ENCODE measurements at regions not wholly inside any gene's neighbourhood (a gene's known extent, or its start where the extent isn't known, plus 50 kb on each side); places are given as distances from the start of the nearest gene placed in this dataset.
"Not testable (repeated sequence)": the region's sequence is repeated elsewhere in the genome, so short reads cannot be mapped to it uniquely, and the experiment has no call there.

- DNase-seq, result no peak
- intact Hi-C loops (cut with DNase I), result no loop called here
These were observed 650.7 kb upstream of the GRID2 start for GRCh38 chr4:91653067-91653466.

DNA sequence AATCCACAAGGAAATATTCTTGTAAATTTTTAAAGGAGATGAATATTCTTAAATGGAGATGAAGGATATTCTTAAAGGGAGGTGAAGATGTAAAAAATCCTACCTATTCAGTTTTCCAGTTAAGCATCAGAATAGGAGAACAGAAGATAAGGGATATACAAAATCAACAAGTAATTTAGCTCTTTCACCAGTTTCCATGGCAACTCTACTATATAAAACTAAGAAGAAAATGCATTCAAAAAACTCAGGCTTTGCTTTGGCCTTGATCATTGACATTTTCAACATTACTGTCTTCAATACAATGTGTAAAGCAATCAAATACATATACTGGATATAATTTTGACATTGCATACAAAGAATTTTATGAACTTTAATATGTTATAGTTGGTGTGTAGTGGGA, 622.7 kb upstream of the GRID2 start:
- DNase-seq, result no peak
- intact Hi-C loops (cut with DNase I), result no loop called here

- intact Hi-C loops (cut with DNase I), result no loop called here
These were observed 622.2 kb upstream of the GRID2 start for GRCh38 chr4:91681544-91681943.

DNA sequence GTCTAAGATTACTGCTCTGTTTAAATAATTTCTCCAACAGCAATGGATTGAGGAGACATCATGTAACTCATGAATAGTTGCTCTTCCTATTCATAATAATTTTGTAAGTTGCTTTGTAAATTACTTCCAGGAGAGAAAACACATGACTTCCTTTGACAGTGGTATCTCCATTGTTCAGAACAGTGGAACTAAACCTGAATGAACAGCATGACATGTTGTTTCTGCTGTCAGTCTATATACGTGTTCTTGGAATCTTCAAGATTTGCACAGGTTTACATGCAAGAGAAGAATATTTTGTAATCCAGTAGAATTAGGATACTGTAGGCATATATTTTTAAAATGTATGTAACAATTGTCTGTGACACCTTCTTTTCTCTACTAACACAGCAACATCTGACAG, 618.8 kb upstream of the GRID2 start:
- no peak for DNase-seq
- intact Hi-C loops (cut with DNase I), result no loop called here

More at GRCh38 chr4:91681544-91681943, 622.2 kb upstream of the GRID2 start:
- DNase-seq, result no peak

DNA sequence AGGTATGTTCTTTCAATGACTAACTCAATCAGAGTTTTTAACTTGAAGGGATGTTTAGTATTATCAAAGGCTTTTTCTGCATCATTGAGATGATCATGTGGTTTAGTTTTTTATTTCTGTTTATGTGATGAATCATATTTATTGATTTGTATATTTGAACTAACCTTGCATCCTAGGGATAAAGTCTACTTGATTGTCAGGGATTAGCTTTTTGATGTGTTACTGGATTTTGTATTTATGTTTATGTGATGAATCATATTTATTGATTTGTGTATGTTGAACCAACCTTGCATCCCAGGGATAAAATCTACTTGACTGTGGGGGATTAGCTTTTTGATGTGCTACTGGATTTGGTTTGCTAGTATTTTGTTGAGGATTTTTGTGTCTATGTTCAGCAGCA, 615.4 kb upstream of the GRID2 start:
- no peak for DNase-seq
- intact Hi-C loops (cut with DNase I), result no loop called here

- intact Hi-C loops (cut with DNase I); DNase-seq: not testable (repeated sequence)
These were observed 604.1 kb upstream of the GRID2 start for GRCh38 chr4:91699691-91700090.

DNA sequence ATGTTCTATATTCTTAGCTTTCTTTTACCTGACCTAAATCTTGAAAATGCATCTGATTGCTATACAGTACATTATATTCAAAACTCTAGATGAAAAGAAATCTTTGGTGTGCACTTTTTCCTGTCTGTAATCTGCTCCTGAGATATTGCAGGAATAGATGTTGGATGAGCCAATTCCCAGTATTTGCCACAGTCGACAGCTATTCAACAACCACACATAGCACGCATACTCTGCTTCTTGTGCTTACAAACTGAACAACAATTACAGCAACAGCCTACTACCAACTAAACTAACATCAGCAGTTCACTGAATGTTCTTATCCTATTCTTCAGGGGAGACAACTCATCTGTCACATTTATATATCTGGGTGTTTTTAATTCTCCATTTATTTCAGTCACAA, 573.9 kb upstream of the GRID2 start:
- DNase-seq, result no peak

DNA sequence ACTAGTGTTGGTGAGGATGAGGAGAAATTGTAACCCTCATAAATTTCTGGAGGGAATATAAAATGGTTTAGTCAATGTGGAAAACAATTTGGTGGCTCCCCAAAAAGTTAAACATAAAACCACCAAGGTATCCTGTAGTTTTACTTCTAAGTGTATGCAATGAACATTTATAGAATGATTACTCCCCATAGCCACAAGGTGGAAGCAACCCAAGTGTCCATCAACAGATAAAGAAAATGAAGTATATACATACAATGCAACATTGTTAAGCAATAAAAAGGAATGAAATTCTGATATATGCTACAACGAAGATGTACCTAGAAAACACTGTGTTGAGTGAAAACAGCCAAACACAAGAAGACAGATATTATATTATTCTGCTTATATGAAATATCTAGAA, 569.1 kb upstream of the GRID2 start:
- no peak for DNase-seq
- intact Hi-C loops (cut with DNase I), result no loop called here

More for the DNA sequence above, 573.9 kb upstream of the GRID2 start:
- intact Hi-C loops (cut with DNase I), result no loop called here

DNA sequence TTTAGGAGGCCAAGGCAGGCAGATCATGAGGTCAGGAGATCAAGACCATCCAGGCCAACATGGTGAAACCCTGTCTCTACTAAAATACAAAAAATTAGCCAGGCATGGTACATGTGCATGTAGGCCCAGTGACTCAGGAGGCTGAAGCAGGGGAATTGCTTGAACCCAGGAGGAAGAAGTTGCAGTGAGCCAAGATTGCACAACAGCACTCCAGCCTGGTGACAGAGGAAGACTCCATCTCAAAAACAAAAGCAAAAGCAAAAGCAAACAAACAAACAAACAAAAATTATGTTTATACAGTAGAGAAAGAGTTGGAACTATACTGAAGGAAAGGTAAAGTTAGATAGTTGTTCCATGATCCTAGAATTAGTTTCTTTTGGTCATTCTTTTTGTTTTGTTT, 564.9 kb upstream of the GRID2 start:
- DNase-seq; intact Hi-C loops (cut with DNase I): not testable (repeated sequence)

GRCh38 chr4:91746551-91746950, 557.2 kb upstream of the GRID2 start:
- intact Hi-C loops (cut with DNase I), result no loop called here

GRCh38 chr4:91751961-91752360, 551.8 kb upstream of the GRID2 start:
- DNase-seq, result no peak
- intact Hi-C loops (cut with DNase I), result no loop called here

More at GRCh38 chr4:91746551-91746950, 557.2 kb upstream of the GRID2 start:
- DNase-seq, result no peak

DNA sequence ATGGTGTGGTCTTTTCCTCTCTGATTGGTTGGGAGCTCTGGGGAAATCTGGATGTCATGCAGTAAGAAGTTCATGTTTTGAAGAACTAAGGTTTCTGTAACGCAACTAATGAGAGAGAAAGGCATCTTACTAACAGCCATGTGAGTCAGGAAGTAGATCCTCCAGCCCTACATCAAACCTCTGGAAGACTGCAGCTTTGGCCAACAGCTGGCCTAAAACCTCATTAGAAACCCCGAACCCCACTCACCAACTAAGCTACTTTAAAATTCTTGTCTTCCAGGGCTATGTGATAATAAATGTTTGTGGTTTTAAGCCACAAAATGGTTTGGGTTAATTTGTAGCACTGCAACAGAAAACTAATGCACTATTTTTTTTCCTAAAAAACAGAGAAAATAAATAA, 549.0 kb upstream of the GRID2 start:
- no peak for DNase-seq
- intact Hi-C loops (cut with DNase I), result no loop called here

DNA sequence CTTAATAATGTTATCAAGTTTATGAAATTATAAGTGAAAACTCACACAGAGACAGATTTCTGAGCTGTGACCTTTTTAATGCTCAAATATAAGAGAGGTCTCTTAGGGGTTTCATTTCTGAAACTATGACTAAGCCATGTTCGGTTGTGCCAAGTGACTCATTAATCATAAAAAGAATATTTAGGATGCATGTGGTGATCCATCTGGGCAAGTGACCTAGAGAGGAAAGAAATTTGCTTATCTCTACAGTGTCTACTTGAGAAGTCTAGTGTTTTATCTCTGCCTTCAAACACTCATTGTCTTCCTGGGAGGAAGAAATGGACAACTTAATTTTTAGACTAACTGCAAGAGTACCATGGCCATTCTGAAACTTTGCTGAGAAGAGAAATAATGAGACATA, 545.3 kb upstream of the GRID2 start:
- intact Hi-C loops (cut with DNase I), result no loop called here
- DNase-seq, result no peak

- no peak for DNase-seq
- intact Hi-C loops (cut with DNase I), result no loop called here
These were observed 539.7 kb upstream of the GRID2 start for GRCh38 chr4:91764085-91764484.

DNA sequence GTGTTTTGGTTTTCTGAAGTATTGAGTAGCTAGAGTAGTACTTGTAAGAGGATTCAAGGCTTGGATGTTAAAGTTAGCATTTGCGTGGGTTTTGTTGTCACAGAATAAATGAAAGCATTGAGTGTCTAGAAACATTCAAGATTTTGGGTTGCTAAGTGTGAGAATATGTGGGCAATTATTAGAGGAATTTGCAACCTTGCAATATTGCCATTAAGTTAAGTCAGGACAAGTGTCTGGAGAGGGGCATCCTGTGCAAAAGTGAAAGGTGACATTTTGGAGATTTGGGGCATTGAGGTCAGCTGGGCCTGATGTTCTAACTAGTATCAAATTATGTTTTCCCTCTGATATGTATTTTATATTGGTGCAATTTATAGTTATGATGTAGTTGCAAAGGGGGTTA, 533.9 kb upstream of the GRID2 start:
- intact Hi-C loops (cut with DNase I), result no loop called here
- DNase-seq, result no peak

DNA sequence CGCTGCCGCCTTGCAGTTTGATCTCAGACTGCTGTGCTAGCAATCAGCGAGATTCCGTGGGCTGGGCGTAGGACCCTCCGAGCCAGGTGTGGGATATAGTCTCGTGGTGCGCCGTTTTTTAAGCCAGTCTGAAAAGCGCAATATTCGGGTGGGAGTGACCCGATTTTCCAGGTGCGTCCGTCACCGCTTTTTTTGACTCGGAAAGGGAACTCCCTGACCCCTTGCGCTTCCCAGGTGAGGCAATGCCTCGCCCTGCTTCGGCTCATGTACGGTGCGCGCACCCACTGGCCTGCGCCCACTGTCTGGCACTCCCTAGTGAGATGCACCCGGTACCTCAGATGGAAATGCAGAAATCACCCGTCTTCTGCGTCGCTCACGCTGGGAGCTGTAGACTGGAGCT, 512.1 kb upstream of the GRID2 start:
- DNase-seq, result peak in 12 of 42 donors; percentile 1 to 31 (median 10)

GRCh38 chr4:91795947-91796346, 507.8 kb upstream of the GRID2 start:
- no peak for DNase-seq
- intact Hi-C loops (cut with DNase I), result no loop called here

More for the DNA sequence above, 512.1 kb upstream of the GRID2 start:
- intact Hi-C loops (cut with DNase I), result not testable (repeated sequence)

- no peak for DNase-seq
- intact Hi-C loops (cut with DNase I), result no loop called here
These were observed 491.4 kb upstream of the GRID2 start for GRCh38 chr4:91812319-91812718.

GRCh38 chr4:91824773-91825172, 479.0 kb upstream of the GRID2 start:
- no peak for DNase-seq
- intact Hi-C loops (cut with DNase I), result no loop called here

DNA sequence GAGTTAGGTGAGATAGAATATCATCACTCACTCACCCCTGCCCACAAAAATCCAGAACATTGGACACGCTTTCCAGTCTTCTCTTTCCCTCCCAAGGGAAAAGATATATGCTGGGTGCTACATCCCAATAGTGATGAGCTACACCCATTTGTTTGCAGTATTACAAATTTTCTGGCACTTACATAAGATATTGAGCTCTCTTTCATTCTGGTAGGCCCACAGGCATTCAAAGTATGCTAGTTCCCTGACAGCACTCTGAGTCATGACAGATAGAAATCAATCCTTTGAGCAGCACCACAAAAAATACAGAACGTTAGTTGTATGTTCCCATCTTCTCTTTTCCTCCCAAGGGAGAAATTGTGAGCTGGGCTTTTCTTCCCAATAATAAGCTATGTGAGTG, 477.6 kb upstream of the GRID2 start:
- intact Hi-C loops (cut with DNase I), result no loop called here
- no peak for DNase-seq

DNA sequence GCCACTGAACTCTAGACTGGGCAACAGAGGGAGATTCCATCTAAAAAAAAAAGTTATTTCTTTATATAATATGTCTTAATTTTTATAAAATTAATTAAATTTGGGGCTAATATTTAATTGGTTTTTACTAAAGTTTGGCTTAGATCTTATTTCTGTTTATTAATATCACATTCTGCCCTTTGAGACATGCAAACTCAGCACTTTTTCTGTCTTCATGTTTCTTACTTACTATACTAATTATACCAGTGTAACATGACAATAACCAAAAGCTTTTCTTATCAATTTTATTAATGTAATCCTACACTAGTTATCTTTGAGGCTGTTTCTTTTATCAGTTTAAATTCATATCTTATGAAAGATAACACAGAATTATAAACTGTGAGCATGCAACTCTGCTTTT, 475.9 kb upstream of the GRID2 start:
- DNase-seq, result no peak
- intact Hi-C loops (cut with DNase I), result no loop called here

DNA sequence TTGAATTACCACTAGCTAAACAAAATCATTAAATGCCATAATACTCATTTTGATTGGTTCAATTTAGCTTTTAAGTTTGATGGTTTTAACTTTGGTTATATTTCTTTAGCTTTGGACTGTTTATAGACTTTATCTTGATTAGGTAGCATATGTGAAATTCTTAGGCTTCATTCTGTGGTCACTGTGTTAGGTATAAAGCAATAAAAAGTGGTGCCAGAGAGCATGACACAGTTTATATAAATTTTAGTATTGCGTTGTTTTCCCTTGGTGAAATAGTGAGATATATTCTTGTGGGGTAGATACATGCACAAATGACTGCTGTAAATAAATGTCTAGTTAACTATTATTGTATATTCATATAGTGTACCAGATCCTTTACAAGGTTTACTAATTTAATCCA, 474.2 kb upstream of the GRID2 start:
- no peak for DNase-seq
- intact Hi-C loops (cut with DNase I), result no loop called here
